Ovary (tissue), 7 donors: ENCODE measurements at regions not wholly inside any gene's neighbourhood (a gene's known extent, or its start where the extent isn't known, plus 50 kb on each side); places are given as distances from the start of the nearest gene placed in this dataset.

Experiments
- DNase-seq, 5 donors: peaks; one replicate each; pipeline ENCODE4 v3.0.0-alpha.2; 2019 to 2020
- H3K27ac ChIP-seq, 2 donors: fragments of 200-600 bp; one replicate each; pipeline versions ENCODE4 v1.5.1 to v1.8.0; 2019 to 2022
- H3K27me3 ChIP-seq: fragments of 200-600 bp; one replicate; pipeline ENCODE4 v1.8.0; 2022
- H3K36me3 ChIP-seq: fragments of 200-600 bp; sonication (generic); one replicate; pipeline ENCODE4 v1.5.1; 2019
- H3K4me1 ChIP-seq: one replicate; pipeline ENCODE4 v1.8.1; 2013; ENCODE audit warnings: mild to moderate bottlenecking, moderate library complexity; ENCODE audit not compliant: insufficient read depth
- H3K4me3 ChIP-seq: fragments of 200-600 bp; sonication (generic); one replicate; pipeline ENCODE4 v1.5.1; 2017
- H3K9me3 ChIP-seq, 2 donors: fragments of 200-600 bp in 1 of 2; sonication (generic) in 1 of 2; one replicate each; pipeline versions ENCODE4 v1.5.1 to v1.8.1; 2013 to 2019; ENCODE audit warnings: mild to moderate bottlenecking in 1 of 2, moderate library complexity in 1 of 2
- EP300 ChIP-seq: sonication (generic); formaldehyde crosslinking; IDR thresholded peaks from one replicate; pipeline ENCODE4 v1.6.1; 2017; ENCODE audit warnings: antibody characterized with exemption
- POLR2A ChIP-seq: fragments of 450-650 bp; IDR thresholded peaks from one replicate; pipeline ENCODE4 v1.6.1; 2017; ENCODE audit warnings: antibody characterized with exemption, mild to moderate bottlenecking, moderate library complexity
- WGBS, 3 donors: extraction: QIAGEN DNeasy Blood & Tissue Kit in 1 of 3; methylation state at CpG; one replicate each; pipeline versions ENCODE4 v1.1.5 to v1.1.7; 2013 to 2017; 5-methylcytosine and 5-hydroxymethylcytosine counted together
- intact Hi-C, 4 donors: fragments of 100-400 bp; cut with DNase I; formaldehyde crosslinking; loops; one replicate each; pipeline versions ENCODE4 v1.11.0 to v1.15.1; 2022 to 2023
- TF ChIP-seq, protein P1 (sequence below), 3 donors: fragments of 450-650 bp in 2 of 3; fragments of 200-600 bp in 1 of 3; IDR thresholded peaks; one replicate each; pipeline versions ENCODE4 v1.5.1 to v1.8.0; 2016 to 2022; ENCODE audit warnings: antibody characterized with exemption in 3 of 3, mild to moderate bottlenecking in 1 of 3
- donor health status: DM: no; HTN: no; CAD: no; lungs with moderate emphysema.
- donor health status: DM: no; HTN: no; CAD: no.
- donor health status: Bipolar disorder and iron deficiency.
- donor health status: DM: no; HTN: no; CAD: no.
- donor health status: DM: yes; HTN: yes; CAD: no.

DNA sequence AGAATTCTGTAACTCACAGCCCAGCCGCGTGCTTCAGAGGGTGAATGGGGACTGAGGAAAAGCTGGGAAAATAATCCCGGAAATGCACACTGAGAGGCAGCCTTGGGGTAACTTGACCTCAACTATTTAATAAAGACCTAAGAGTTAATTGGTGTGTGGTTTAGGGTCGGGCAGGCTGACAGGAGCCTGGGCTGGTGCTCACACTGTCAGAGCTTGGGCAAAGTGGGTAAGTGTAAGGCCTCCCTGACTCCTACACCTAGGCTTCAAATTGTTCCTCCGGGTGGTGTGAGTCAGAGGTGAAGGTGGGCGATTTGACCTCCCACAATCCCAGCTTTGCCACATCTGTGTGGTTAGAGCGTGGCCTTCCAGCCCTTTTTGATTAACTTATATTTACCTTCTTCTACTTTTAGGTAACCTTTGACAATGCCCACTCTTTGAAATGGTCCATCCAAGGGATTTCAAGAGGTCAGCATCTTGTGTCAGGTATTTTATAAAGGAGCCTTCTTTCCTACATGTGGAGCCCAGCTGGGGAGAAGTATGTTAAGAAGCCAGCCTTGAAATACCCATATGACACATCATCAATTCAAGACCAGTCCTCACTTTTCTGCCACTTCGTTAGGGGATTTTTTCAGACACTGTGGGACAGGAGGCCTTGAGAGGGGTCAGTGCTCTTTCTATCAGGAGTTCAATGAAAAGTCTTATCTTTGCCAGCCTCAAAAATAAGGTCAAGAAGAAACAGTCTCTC lies 114.2 kb downstream of the NUFIP1 start:
- intact Hi-C loops = no loop called here
- 90 to 91% (median 90%) methylated on average over 8 of the region's 8 CpGs for WGBS, 3 donors

GRCh38 chr13:44874176-44874575 lies 115.1 kb downstream of the NUFIP1 start:
- 94 to 96% (median 95%) methylated on average over 8 of the region's 8 CpGs for WGBS, 3 donors

More for the DNA sequence above, 114.2 kb downstream of the NUFIP1 start:
- Histone ChIP-seq H3K9me3 (no peaks in the 10 kb centered on the region), H3K4me1 (no peaks in the 10 kb centered on the region), H3K27me3 (no peaks in the 10 kb centered on the region), H3K27ac (no peak overlapping the region), H3K4me3 (no peak overlapping the region), H3K36me3 (no peaks in the 10 kb centered on the region)
- DNase-seq = no peak
- no peak for TF ChIP-seq EP300
- no peak for TF ChIP-seq POLR2A
- TF ChIP-seq, protein P1, sequence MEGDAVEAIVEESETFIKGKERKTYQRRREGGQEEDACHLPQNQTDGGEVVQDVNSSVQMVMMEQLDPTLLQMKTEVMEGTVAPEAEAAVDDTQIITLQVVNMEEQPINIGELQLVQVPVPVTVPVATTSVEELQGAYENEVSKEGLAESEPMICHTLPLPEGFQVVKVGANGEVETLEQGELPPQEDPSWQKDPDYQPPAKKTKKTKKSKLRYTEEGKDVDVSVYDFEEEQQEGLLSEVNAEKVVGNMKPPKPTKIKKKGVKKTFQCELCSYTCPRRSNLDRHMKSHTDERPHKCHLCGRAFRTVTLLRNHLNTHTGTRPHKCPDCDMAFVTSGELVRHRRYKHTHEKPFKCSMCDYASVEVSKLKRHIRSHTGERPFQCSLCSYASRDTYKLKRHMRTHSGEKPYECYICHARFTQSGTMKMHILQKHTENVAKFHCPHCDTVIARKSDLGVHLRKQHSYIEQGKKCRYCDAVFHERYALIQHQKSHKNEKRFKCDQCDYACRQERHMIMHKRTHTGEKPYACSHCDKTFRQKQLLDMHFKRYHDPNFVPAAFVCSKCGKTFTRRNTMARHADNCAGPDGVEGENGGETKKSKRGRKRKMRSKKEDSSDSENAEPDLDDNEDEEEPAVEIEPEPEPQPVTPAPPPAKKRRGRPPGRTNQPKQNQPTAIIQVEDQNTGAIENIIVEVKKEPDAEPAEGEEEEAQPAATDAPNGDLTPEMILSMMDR (IDR thresholded peaks at IDR 0.05) = no peak

GRCh38 chr13:44873461-44873860 lies 115.8 kb downstream of the NUFIP1 start:
- Histone ChIP-seq H3K27me3 (no peaks in the 10 kb centered on the region), H3K27ac (no peak overlapping the region), H3K4me3 (no peak overlapping the region), H3K9me3 (no peaks in the 10 kb centered on the region), H3K4me1 (no peaks in the 10 kb centered on the region), H3K36me3 (no peaks in the 10 kb centered on the region)
- TF ChIP-seq POLR2A = no peak
- no peak for TF ChIP-seq EP300
- TF ChIP-seq, protein P1 (IDR thresholded peaks at IDR 0.05) = no peak
- DNase-seq = no peak
- 64 to 70% (median 65%) methylated on average over 8 of the region's 8 CpGs for WGBS, 3 donors
- intact Hi-C loops = no loop called here

More at GRCh38 chr13:44874176-44874575, 115.1 kb downstream of the NUFIP1 start:
- Histone ChIP-seq H3K36me3 (no peaks in the 10 kb centered on the region), H3K9me3 (no peaks in the 10 kb centered on the region), H3K27me3 (no peaks in the 10 kb centered on the region), H3K4me3 (no peak overlapping the region), H3K4me1 (no peaks in the 10 kb centered on the region), H3K27ac (no peak overlapping the region)
- no peak for DNase-seq
- TF ChIP-seq, protein P1 (IDR thresholded peaks at IDR 0.05) = no peak
- TF ChIP-seq POLR2A (no peak), EP300 (no peak)
- intact Hi-C loops = no loop called here

DNA sequence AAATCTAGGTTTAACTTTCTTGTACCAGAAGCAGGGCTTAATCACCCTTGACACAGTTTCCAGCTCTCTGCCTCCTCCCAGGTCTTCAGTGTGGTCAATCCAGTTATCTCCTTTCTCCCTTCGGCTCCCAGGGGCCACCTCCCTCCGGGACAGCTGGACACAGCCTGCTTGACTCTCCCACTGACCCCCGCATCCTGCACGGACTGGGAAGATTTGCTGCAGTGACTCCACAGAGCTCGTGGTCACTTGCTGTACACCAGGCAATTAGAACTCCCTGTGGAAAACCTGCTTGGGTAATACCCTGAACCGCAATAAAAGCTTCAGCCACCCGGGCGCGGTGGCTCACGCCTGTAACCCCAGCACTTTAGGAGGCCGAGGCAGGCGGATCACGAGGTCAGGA lies 116.5 kb downstream of the NUFIP1 start:
- 66 to 77% (median 70%) methylated on average over 13 of the region's 13 CpGs for WGBS, 3 donors
- no peak for DNase-seq
- Histone ChIP-seq H3K27me3 (no peaks in the 10 kb centered on the region), H3K4me1 (no peaks in the 10 kb centered on the region), H3K36me3 (no peaks in the 10 kb centered on the region), H3K27ac (no peak overlapping the region), H3K9me3 (no peaks in the 10 kb centered on the region), H3K4me3 (no peak overlapping the region)
- intact Hi-C loops = no loop called here
- TF ChIP-seq, protein P1 (IDR thresholded peaks at IDR 0.05) = no peak
- TF ChIP-seq POLR2A (no peak), EP300 (no peak)
